Fibroblast of lung (primary cell): ENCODE measurements at regions not wholly inside any gene's neighbourhood (a gene's known extent, or its start where the extent isn't known, plus 50 kb on each side); places are given as distances from the start of the nearest gene placed in this dataset.
"Not testable (repeated sequence)": the region's sequence is repeated elsewhere in the genome, so short reads cannot be mapped to it uniquely, and the experiment has no call there.

ENCODE experiments used
- DNase-seq, 2 donors: peaks; one replicate each; pipeline versions ENCODE4 v3.0.0 to v3.0.0-alpha.2; 2010; ENCODE audit warnings: low read depth in 2 of 2
- H2AFZ ChIP-seq: 2 replicates; pipeline ENCODE4 v1.5.1; 2012; ENCODE audit warnings: low read length, control low read depth, inconsistent platforms
- H3K27ac ChIP-seq: 2 replicates; pipeline ENCODE4 v1.5.1; 2011; ENCODE audit warnings: low read length, control low read depth; ENCODE audit not compliant: insufficient read depth
- H3K27me3 ChIP-seq: 2 replicates; pipeline ENCODE4 v1.5.1; 2011; ENCODE audit warnings: mild to moderate bottlenecking, low read length; ENCODE audit not compliant: control insufficient read depth, insufficient read depth
- H3K36me3 ChIP-seq: 2 replicates; pipeline ENCODE4 v1.5.1; 2011; ENCODE audit warnings: low read length; ENCODE audit not compliant: control insufficient read depth, insufficient read depth
- H3K4me1 ChIP-seq: 2 replicates; pipeline ENCODE4 v1.5.1; 2011; ENCODE audit warnings: low read length; ENCODE audit not compliant: control insufficient read depth, insufficient read depth; ENCODE audit errors: extremely low read depth
- H3K4me2 ChIP-seq: 2 replicates; pipeline ENCODE4 v1.5.1; 2011; ENCODE audit warnings: low read length, control low read depth; ENCODE audit not compliant: insufficient read depth; ENCODE audit errors: extremely low read depth
- H3K4me3 ChIP-seq, 4 experiments: fragments of 200-600 bp in 1 of 4; sonication (generic) in 1 of 4; replicated peaks in 1 of 4; 2 replicates each; pipeline ENCODE4 v1.5.1; 2011 to 2016; ENCODE audit warnings: low read length in 4 of 4, low read depth in 3 of 4, mild to moderate bottlenecking in 3 of 4, control low read depth in 2 of 4, inconsistent platforms in 1 of 4, mixed read lengths in 1 of 4; ENCODE audit not compliant: insufficient read depth in 1 of 4; ENCODE audit errors: control extremely low read depth in 1 of 4
- H3K79me2 ChIP-seq: 2 replicates; pipeline ENCODE4 v1.5.1; 2012; ENCODE audit warnings: mild to moderate bottlenecking, low read length, inconsistent platforms; ENCODE audit not compliant: control insufficient read depth, insufficient read depth
- H3K9ac ChIP-seq: 2 replicates; pipeline ENCODE4 v1.5.1; 2011; ENCODE audit warnings: mild to moderate bottlenecking, low read length, control low read depth; ENCODE audit not compliant: insufficient read depth
- H3K9me3 ChIP-seq: 2 replicates; pipeline ENCODE4 v1.5.1; 2012; ENCODE audit warnings: low read depth, low read length; ENCODE audit not compliant: control insufficient read depth, insufficient read depth
- H4K20me1 ChIP-seq: 2 replicates; pipeline ENCODE4 v1.5.1; 2011; ENCODE audit warnings: low read length; ENCODE audit not compliant: control insufficient read depth, insufficient read depth; ENCODE audit errors: extremely low read depth
- EZH2 ChIP-seq: IDR thresholded peaks from 2 replicates; pipeline ENCODE4 v1.5.1; 2012; ENCODE audit warnings: low read length, control low read depth, mild to moderate bottlenecking; ENCODE audit errors: missing control alignments
- TF ChIP-seq, protein P1 (sequence below), 2 donors: IDR thresholded peaks in 1 of 2; conservative IDR thresholded peaks in 1 of 2; 1 replicate in 1 of 2; 2 replicates in 1 of 2; pipeline ENCODE4 v1.5.1; 2011 to 2012; ENCODE audit warnings: low read length in 2 of 2, control low read depth in 1 of 2, inconsistent platforms in 1 of 2, low read depth in 1 of 2, mild to moderate bottlenecking in 1 of 2

DNA sequence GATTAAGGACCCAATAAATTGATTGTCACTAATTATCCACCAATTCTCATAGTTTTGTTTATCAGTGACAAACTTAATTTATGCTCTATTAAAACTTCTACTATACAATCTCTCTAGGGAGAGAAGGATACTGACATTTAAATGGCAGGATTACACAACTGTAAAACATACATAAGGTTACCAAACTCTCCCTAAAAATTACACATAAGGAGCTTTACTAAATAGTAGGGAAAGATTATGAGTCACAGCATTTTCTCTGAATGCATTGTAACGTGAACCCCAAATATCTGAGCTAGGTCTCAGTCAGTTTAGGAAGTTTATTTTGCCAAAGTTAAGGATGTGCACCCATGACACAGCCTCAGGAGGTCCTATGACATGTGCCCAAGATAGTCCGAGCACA lies 2140.6 kb downstream of the NCAM2 start:
- Histone ChIP-seq H3K4me1 (no peaks in the 10 kb centered on the region), H3K4me3 (no peak overlapping the region), H3K9me3 (no peaks in the 10 kb centered on the region), H2AFZ (no peak overlapping the region), H3K27ac (no peak overlapping the region), H3K79me2 (no peaks in the 10 kb centered on the region), H4K20me1 (no peaks in the 10 kb centered on the region), H3K4me2 (no peak overlapping the region), H3K36me3 (no peaks in the 10 kb centered on the region), H3K9ac (no peak overlapping the region), H3K27me3 (no peaks in the 10 kb centered on the region)
- DNase-seq = no peak
- no peak for TF ChIP-seq EZH2
- TF ChIP-seq, protein P1, sequence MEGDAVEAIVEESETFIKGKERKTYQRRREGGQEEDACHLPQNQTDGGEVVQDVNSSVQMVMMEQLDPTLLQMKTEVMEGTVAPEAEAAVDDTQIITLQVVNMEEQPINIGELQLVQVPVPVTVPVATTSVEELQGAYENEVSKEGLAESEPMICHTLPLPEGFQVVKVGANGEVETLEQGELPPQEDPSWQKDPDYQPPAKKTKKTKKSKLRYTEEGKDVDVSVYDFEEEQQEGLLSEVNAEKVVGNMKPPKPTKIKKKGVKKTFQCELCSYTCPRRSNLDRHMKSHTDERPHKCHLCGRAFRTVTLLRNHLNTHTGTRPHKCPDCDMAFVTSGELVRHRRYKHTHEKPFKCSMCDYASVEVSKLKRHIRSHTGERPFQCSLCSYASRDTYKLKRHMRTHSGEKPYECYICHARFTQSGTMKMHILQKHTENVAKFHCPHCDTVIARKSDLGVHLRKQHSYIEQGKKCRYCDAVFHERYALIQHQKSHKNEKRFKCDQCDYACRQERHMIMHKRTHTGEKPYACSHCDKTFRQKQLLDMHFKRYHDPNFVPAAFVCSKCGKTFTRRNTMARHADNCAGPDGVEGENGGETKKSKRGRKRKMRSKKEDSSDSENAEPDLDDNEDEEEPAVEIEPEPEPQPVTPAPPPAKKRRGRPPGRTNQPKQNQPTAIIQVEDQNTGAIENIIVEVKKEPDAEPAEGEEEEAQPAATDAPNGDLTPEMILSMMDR (conservative IDR thresholded peaks at IDR 0.05 in 1 of 2, IDR thresholded peaks at IDR 0.05 in 1 of 2; ENCODE audit: low read depth in 1 of 2, low read length in 2 of 2) = no peak

DNA sequence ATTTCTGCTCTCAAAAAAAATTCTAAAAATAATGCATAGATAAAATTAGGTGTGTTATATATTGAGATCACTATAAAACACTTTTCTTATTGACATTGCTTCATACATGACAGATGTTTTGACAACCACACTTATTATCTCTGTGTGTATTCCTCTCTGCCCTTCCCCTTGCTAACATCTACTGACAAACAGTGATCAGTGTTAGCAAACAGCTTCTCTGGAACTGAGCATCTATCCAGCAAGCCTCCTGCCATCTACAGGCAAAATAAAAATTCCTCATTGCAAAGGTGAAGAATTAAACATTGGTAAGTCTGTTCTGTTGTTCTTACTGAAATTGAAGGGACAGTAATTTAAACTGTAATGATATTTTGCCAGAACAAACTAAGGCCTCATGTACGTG lies 2153.9 kb downstream of the NCAM2 start:
- H3K27ac ChIP-seq = no peak overlapping the region
- no peak overlapping the region for H3K4me2 ChIP-seq
- H4K20me1 ChIP-seq = no peaks in the 10 kb centered on the region
- H3K4me1 ChIP-seq = no peaks in the 10 kb centered on the region
- no peaks in the 10 kb centered on the region for H3K79me2 ChIP-seq
- no peak overlapping the region for H3K4me3 ChIP-seq
- no peak overlapping the region for H3K9ac ChIP-seq
- H2AFZ ChIP-seq = no peak overlapping the region
- TF ChIP-seq, protein P1 (conservative IDR thresholded peaks at IDR 0.05 in 1 of 2, IDR thresholded peaks at IDR 0.05 in 1 of 2; ENCODE audit: low read depth in 1 of 2, low read length in 2 of 2) = no peak
- H3K36me3 ChIP-seq = no peaks in the 10 kb centered on the region
- H3K9me3 ChIP-seq = no peaks in the 10 kb centered on the region
- no peak for DNase-seq
- H3K27me3 ChIP-seq = no peaks in the 10 kb centered on the region

DNA sequence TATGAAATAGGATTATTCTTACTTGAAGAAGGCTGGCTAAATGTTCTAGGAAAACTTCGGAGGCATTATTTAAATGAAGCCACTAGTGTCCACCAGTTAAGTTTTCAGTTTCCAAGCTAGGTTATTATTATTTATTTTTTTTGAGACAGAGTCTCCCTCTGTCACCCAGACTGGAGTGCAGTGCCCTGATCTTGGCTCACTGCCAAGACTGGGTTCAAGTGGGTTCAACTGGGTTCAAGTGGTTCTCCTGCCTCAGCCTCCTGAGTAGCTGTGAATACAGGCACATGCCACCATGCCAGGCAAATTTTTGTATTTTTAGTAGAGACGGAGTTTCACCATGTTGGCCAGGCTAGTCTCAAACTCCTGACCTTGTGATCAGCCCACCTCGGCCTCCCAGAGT lies 2155.6 kb downstream of the NCAM2 start:
- not testable (repeated sequence) for H3K79me2 ChIP-seq, H3K27me3 ChIP-seq, H3K9me3 ChIP-seq, H3K4me3 ChIP-seq, H3K4me1 ChIP-seq, H4K20me1 ChIP-seq, H3K9ac ChIP-seq, H2AFZ ChIP-seq, H3K27ac ChIP-seq, H3K4me2 ChIP-seq, DNase-seq, H3K36me3 ChIP-seq

DNA sequence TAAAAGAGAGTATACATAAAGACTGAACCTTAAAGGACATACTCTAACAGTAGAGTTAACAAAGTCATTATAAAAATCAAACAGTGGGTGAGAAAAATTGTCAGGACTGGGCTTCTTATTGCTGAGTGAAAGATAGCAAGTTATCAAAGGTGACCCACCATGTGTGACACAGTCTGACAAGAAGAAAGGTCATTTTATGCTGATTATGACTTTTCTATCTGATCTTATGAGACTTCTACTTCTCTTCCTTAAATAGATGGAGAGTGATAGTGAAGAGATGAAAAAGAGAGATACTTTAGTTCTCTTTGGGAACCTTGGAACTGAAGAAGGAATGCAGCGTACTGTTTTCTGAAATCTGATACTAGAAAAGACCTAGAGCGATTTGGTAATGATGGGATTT lies 2157.1 kb downstream of the NCAM2 start:
- TF ChIP-seq EZH2 = no peak
- TF ChIP-seq, protein P1 (conservative IDR thresholded peaks at IDR 0.05 in 1 of 2, IDR thresholded peaks at IDR 0.05 in 1 of 2; ENCODE audit: low read depth in 1 of 2, low read length in 2 of 2) = no peak
- Histone ChIP-seq H4K20me1 (no peaks in the 10 kb centered on the region), H3K27me3 (no peaks in the 10 kb centered on the region), H3K4me2 (no peak overlapping the region), H3K4me3 (no peak overlapping the region), H3K79me2 (no peaks in the 10 kb centered on the region), H3K27ac (no peak overlapping the region), H3K4me1 (no peaks in the 10 kb centered on the region), H3K9me3 (no peaks in the 10 kb centered on the region), H2AFZ (no peak overlapping the region), H3K9ac (no peak overlapping the region), H3K36me3 (no peaks in the 10 kb centered on the region)
- no peak for DNase-seq
